Immature natural killer cell (primary cell): ENCODE measurements at regions not wholly inside any gene's neighbourhood (a gene's known extent, or its start where the extent isn't known, plus 50 kb on each side); places are given as distances from the start of the nearest gene placed in this dataset.

Experiments
- DNase-seq, 3 donors: peaks; one replicate each; pipeline ENCODE4 v3.0.0; 2022; ENCODE audit warnings: mixed read lengths in 1 of 3
- H3K27ac Mint-ChIP-seq, 6 donors: one replicate each; pipeline ENCODE4 v1.8.0; 2020; ENCODE audit warnings: mixed read lengths in 6 of 6, mild to moderate bottlenecking in 5 of 6, inconsistent platforms in 4 of 6, moderate library complexity in 3 of 6
- H3K27me3 Mint-ChIP-seq, 3 donors: one replicate each; pipeline ENCODE4 v1.8.0; 2020 to 2021; ENCODE audit warnings: low read depth in 3 of 3, mild to moderate bottlenecking in 3 of 3, mixed read lengths in 3 of 3, moderate library complexity in 3 of 3, inconsistent platforms in 1 of 3
- H3K36me3 Mint-ChIP-seq, 3 donors: one replicate each; pipeline ENCODE4 v1.8.0; 2020; ENCODE audit warnings: mixed read lengths in 3 of 3, inconsistent platforms in 2 of 3, mild to moderate bottlenecking in 2 of 3
- H3K4me1 Mint-ChIP-seq, 2 donors: one replicate each; pipeline ENCODE4 v1.8.0; 2020; ENCODE audit warnings: inconsistent platforms in 2 of 2, mild to moderate bottlenecking in 2 of 2, mixed read lengths in 2 of 2, moderate library complexity in 1 of 2
- H3K4me3 Mint-ChIP-seq, 5 donors: one replicate each; pipeline ENCODE4 v1.8.0; 2020; ENCODE audit warnings: mild to moderate bottlenecking in 5 of 5, mixed read lengths in 5 of 5, inconsistent platforms in 3 of 5, moderate library complexity in 3 of 5
- H3K9me3 Mint-ChIP-seq, 6 donors: one replicate each; pipeline ENCODE4 v1.8.0; 2020; ENCODE audit warnings: mild to moderate bottlenecking in 6 of 6, mixed read lengths in 6 of 6, inconsistent platforms in 4 of 6, moderate library complexity in 3 of 6

DNA sequence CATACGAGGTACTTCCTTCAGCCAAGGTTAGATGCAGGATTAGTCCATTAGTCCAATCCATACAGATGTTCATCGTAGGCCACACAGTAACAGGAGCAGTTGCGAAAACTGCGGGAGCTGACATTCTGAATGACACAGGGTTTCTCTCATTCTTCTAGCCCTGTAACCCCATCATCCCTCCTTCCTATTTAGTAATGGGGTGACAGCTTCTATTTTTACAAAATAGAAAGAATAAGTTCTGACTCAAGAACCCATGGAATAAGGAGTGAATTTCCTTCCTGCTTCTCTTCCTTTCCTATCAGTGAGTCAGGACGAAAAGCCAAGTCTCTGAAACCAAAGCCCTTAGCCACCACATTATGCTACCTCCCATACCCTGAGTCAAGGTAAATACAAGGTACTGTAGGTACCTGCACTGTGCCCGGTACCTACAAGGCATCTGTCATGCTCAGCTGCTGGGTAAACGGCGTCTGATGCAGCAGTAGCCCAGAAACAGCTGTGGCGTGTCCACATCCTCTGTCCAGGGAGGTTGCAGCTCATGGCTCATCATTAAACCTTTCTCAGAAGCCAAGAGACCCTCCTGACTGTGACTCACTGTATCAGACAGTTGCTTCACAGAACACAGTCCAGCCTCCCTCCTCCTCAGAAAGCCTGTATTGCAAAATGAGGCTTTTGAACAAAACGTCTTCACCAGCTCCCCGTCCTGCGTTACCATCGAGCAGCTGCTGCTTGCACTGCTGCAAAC lies 84.2 kb downstream of the ESM1 start:
- Mint-ChIP-seq H3K4me3 (no peak overlapping the region), H3K4me1 (peaks cover 5 to 10% of the 10 kb centered on the region in 2 donors), H3K9me3 (no peaks in the 10 kb centered on the region), H3K27me3 (peaks cover 4 to 13% (median 10%) of the 10 kb centered on the region in 3 donors), H3K36me3 (peaks cover 0 to 3% (median 0%) of the 10 kb centered on the region in 3 donors), H3K27ac (no peak overlapping the region)
- no peak for DNase-seq

DNA sequence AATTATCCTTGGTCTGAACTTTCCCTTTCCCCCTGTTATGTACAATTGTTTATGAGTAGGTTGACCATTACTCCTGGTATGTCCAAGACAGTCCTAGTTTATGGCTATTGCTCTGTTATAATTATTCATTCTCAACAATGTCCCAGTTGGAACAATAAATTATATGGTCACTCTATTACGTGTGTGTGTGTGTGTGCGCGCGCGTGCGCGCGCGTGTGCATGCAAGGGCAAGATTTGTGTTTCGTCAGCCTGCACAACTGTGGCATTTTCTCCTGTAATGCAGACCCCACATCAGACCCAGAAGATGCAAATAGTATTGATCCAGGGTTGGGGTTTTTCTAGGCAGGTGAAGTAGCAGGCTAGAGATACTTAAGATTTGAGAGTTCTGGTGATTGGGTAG lies 88.4 kb downstream of the ESM1 start:
- Mint-ChIP-seq H3K4me3 (no peak overlapping the region), H3K4me1 (peaks cover 0 to 2% of the 10 kb centered on the region in 2 donors), H3K36me3 (peaks cover 0 to 3% (median 0%) of the 10 kb centered on the region in 3 donors), H3K27ac (no peak overlapping the region), H3K9me3 (no peaks in the 10 kb centered on the region), H3K27me3 (peaks cover 2 to 10% (median 6%) of the 10 kb centered on the region in 3 donors)
- no peak for DNase-seq

DNA sequence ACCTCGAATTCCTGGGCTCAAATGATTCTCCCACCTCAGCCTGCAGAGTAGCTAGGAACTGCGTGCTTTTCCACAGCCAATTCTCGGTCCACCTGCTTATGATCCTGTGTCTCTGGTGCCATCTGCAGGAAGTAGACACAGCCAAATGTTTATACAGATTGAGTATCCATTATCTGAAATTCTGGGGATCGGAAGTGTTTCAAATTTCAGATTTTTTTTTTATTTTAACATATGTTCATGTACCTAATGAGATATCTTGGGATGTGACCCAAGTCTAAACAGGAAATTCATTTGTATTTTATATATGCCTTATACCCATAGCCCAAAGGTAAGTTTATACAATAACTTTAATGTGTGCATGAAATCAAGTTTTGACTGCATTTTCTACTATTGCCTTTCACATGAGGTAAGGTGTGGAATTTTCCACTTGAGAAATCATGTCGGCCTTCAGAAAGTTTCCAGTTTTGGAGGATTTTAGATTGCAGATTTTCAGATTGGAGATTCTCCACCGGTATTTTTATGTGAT lies 89.5 kb downstream of the ESM1 start:
- no peak overlapping the region for H3K27ac Mint-ChIP-seq
- H3K36me3 Mint-ChIP-seq: peaks cover 0 to 3% (median 0%) of the 10 kb centered on the region in 3 donors
- H3K4me3 Mint-ChIP-seq: peak overlapping the region in 1 of 5 donors; percentile 67
- no peaks in the 10 kb centered on the region for H3K9me3 Mint-ChIP-seq
- peaks cover 2 to 11% (median 5%) of the 10 kb centered on the region in 3 donors for H3K27me3 Mint-ChIP-seq
- H3K4me1 Mint-ChIP-seq: peaks cover 0 to 2% of the 10 kb centered on the region in 2 donors
- DNase-seq: no peak

DNA sequence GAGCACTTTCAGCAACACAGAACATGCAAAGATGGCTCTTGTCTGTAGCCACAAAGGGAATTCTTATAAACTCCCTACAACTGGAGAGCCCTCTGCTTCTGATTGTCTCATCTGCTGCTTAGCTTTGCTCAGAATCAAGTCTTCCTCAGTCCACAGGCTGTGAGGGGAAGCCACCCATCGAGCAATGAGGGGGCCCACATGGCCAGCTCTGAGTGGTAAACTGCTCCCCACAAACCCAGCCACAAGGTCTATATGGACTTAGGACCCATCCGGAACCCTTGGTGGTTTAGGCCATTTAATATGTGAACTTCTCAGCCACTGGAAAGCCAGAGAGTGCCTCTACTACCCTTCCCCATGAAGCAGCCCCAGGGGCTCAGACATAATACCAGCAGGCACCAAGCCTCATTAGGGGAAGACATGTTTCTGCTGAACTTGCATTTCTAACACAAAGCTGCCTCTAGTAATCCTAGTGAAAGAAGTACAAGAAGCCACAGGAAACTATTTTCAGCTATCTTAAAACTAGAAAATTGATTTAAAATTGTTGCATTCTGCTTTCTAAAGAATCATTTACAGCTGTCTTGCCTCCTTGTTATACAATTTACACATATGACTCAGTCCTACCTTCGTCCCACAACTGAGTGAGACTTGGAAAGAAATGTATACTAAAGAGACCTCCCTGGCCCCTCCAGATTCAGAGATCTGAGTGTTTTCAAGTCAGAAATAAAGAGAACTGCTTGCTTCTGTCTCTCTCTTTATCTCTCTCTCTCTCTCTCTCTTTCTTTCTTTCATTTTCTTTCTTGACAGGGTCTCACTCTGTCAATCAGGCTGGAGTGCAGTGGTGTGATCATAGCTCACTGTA lies 90.2 kb downstream of the ESM1 start:
- peaks cover 0 to 2% of the 10 kb centered on the region in 2 donors for H3K4me1 Mint-ChIP-seq
- H3K36me3 Mint-ChIP-seq: peaks cover 0 to under 1% (median 0%) of the 10 kb centered on the region in 3 donors
- no peaks in the 10 kb centered on the region for H3K9me3 Mint-ChIP-seq
- H3K27ac Mint-ChIP-seq: no peak overlapping the region
- no peak for DNase-seq
- H3K4me3 Mint-ChIP-seq: peak overlapping the region in 1 of 5 donors; percentile 67
- H3K27me3 Mint-ChIP-seq: peaks cover 2 to 11% (median 10%) of the 10 kb centered on the region in 3 donors

DNA sequence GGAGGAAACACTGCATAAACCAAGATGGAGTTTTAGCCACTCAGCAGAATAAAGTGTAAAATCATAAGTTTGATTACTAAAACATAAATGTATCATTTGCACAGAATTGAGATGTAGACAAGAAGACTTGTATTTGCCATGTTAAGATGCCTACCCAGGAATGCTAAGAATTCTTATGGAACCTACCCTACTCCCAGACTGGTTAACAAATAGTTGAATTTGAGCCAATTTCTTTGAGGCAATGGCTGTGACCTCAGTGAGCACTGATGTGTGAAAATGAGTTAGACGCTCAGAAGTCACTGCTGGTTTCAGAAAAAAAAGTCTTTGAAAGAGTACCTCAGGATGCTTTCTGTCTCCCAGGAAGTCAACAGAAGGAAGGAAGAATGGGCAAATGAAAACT lies 95.6 kb downstream of the ESM1 start:
- H3K27me3 Mint-ChIP-seq: peaks cover 5 to 12% (median 11%) of the 10 kb centered on the region in 3 donors
- peaks cover 0 to 2% of the 10 kb centered on the region in 2 donors for H3K4me1 Mint-ChIP-seq
- no peaks in the 10 kb centered on the region for H3K36me3 Mint-ChIP-seq
- no peak overlapping the region for H3K27ac Mint-ChIP-seq
- H3K9me3 Mint-ChIP-seq: no peaks in the 10 kb centered on the region
- no peak overlapping the region for H3K4me3 Mint-ChIP-seq
- no peak for DNase-seq

DNA sequence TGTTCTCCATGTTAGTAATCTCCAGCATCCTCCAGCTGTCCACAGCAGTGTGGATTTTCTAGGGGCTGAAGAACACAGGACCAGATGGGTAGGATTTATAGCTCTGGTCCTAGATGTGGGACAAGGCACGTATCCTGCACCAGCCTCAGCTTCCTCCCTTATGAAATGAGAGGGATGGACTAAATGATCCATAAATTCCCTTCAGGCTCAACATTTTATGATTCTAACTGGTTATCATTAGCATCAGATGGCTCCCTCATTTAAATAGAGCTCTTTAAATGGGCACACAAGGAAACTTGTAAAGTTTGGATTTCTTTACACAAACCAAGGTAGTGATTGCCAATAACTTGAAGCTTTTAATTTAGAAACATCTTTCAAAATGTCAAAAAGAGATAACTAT lies 97.7 kb downstream of the ESM1 start:
- Mint-ChIP-seq H3K27ac (no peak overlapping the region), H3K4me3 (no peak overlapping the region), H3K4me1 (peaks cover 6 to 18% of the 10 kb centered on the region in 2 donors), H3K36me3 (peaks cover 0 to 6% (median 0%) of the 10 kb centered on the region in 3 donors), H3K27me3 (peaks cover 9 to 28% (median 17%) of the 10 kb centered on the region in 3 donors), H3K9me3 (no peaks in the 10 kb centered on the region)
- no peak for DNase-seq

DNA sequence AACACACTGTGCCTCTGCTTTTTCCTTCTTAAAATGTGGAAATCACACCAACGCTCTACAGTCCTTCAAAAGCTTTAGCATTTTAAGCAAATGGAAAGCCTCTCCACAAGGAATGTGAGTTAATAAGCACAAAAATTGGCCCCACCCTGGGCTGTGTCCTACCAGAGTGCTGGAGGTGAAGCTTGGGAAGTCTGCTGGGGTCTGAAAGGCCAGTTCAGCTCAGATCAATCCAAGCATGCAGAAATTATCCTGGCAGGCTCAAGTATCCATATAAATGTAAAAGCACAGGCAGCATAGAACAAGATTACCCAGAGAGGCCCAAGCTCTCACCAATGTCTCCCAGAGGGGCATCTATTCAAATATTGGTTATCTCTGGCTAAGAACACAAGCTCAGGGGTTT lies 98.5 kb downstream of the ESM1 start:
- H3K4me1 Mint-ChIP-seq: peaks cover 6 to 19% of the 10 kb centered on the region in 2 donors
- DNase-seq: no peak
- H3K27ac Mint-ChIP-seq: no peak overlapping the region
- no peak overlapping the region for H3K4me3 Mint-ChIP-seq
- peaks cover 9 to 29% (median 16%) of the 10 kb centered on the region in 3 donors for H3K27me3 Mint-ChIP-seq
- H3K9me3 Mint-ChIP-seq: no peaks in the 10 kb centered on the region
- peaks cover 0 to 6% (median 0%) of the 10 kb centered on the region in 3 donors for H3K36me3 Mint-ChIP-seq

DNA sequence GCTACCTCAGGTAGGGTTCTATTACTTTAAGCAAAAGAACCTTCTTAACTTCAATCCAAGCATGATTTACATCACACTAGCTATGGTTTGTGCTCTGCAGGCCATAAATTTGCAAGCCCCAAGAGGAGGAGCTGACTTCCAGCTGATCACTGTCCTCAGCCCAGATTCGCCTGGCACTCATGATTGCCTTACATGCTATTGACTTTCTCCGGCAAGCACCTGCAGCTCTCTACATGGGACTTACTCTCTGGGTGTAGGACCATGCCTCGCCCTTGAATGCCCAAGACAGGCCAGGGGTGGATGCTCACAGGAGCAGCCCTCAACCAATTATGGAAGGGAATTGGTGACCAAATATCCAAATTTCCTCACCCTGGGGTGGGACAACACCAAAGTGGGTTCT lies 99.8 kb downstream of the ESM1 start:
- no peak for DNase-seq
- Mint-ChIP-seq H3K9me3 (no peaks in the 10 kb centered on the region), H3K27me3 (peaks cover 13 to 29% (median 18%) of the 10 kb centered on the region in 3 donors), H3K4me3 (no peak overlapping the region), H3K4me1 (peaks cover 6 to 25% of the 10 kb centered on the region in 2 donors), H3K27ac (no peak overlapping the region), H3K36me3 (peaks cover 0 to 6% (median 3%) of the 10 kb centered on the region in 3 donors)

DNA sequence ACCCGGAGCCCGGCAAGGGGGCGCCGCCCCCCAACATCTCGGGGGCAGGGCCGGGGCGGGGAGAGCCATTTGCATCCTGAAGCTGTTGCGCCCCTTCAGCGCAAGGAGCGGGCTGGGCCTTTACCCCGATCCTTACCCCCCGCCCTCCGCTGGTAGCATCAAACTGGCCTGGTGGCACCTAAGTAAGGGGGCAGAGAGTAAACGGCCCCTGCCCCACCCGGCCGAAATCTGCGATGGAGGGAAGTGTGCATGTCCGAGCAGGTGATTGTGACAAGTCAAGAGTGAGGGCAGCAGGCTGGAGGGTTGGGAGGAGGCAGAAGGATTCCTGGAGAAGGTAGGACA lies 101.2 kb downstream of the ESM1 start:
- DNase-seq: no peak
- peaks cover 13 to 29% (median 15%) of the 10 kb centered on the region in 3 donors for H3K27me3 Mint-ChIP-seq
- H3K9me3 Mint-ChIP-seq: no peaks in the 10 kb centered on the region
- H3K4me3 Mint-ChIP-seq: peak overlapping the region; percentile 18 to 61 (median 51)
- no peak overlapping the region for H3K27ac Mint-ChIP-seq
- peaks cover 0 to 9% (median 6%) of the 10 kb centered on the region in 3 donors for H3K36me3 Mint-ChIP-seq
- H3K4me1 Mint-ChIP-seq: peaks cover 6 to 25% of the 10 kb centered on the region in 2 donors

DNA sequence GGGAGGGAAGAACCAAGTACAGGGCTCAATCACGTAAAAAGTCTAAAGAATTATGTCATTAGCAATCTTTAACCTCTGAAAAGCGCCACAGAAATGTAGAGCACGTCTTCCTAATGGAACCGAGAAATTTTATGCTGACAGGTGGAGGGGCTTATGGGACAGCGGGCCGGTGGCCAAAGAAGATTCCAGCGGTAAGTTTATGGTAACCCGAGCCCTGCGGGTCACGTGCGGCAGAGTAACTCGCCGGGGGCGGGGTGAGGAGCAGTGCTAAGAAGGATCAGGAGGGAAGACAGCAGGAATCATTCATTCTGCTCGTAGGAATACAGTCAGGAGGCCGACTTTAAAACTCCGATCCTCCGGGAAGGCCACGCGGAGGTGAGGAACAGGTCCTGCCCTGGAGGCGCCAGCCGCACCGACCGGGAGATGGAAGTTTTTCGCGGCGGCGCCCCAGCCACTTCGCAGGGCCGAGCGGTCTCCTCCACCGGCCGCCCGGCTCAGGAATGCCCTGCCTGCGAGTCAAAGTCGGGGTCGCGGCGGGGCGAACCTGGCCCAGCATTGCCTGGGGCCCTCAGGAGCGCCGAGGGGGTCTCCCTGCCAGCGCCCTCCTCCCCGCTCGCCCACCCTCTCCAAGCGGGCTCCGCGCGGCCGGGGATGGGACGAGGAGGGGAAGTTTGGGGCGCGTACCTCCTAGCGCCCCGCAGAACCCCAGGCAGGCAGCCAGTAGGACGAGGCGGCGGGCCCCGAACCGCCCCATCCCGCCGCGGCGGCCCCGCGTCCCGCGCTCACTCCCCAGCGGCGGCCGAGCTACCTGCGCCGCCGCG lies 101.8 kb downstream of the ESM1 start:
- no peak for DNase-seq
- Mint-ChIP-seq H3K27me3 (peaks cover 13 to 29% (median 15%) of the 10 kb centered on the region in 3 donors), H3K27ac (peak overlapping the region in 2 of 6 donors; percentile 1 to 28), H3K4me3 (peak overlapping the region; percentile 82 to 93 (median 85)), H3K4me1 (peaks cover 6 to 25% of the 10 kb centered on the region in 2 donors), H3K36me3 (peaks cover 0 to 9% (median 6%) of the 10 kb centered on the region in 3 donors), H3K9me3 (no peaks in the 10 kb centered on the region)

DNA sequence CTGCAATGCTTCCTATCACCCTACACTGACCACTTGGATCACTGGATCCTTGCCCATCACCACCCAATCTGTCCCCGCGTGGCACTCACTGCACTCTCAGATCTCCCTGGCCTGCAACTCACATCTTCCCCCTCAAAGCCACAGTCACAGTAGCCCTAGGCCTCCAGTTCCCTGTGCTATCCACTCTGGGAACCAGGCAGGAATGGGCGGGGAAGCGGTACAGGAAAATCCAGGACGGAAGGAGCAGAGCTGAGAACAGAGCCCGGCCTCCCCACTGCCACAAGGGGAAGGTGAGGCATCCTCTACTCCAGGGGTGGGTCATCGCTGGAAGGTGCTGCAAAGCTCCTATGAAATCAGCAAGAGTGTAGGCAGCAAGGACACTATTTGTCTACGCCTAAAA lies 102.6 kb downstream of the ESM1 start:
- H3K36me3 Mint-ChIP-seq: peaks cover 0 to 9% (median 6%) of the 10 kb centered on the region in 3 donors
- no peaks in the 10 kb centered on the region for H3K9me3 Mint-ChIP-seq
- H3K27ac Mint-ChIP-seq: peak overlapping the region in 1 of 6 donors; percentile 28
- peaks cover 6 to 25% of the 10 kb centered on the region in 2 donors for H3K4me1 Mint-ChIP-seq
- H3K27me3 Mint-ChIP-seq: peaks cover 13 to 29% (median 15%) of the 10 kb centered on the region in 3 donors
- no peak for DNase-seq
- H3K4me3 Mint-ChIP-seq: peak overlapping the region; percentile 82 to 93 (median 85)

DNA sequence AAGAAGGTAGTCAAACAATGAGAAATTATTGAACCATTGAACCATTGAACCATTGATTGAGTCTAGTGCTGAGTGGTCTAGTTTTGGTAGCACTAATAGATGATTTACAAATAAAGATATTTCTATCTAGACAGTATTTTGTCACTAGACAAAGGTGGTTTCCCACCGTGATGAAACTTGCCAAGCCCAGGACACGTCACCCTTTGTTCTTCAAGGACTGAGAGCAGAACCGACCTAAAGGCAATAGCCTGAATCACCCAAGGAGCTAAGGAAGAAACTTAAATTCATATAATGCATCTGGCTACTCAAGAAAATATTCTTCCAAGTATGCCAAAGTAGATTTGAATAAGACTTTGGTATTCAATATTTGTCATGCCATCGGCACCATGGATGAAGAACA lies 103.3 kb downstream of the ESM1 start:
- Mint-ChIP-seq H3K27me3 (peaks cover 14 to 26% (median 15%) of the 10 kb centered on the region in 3 donors), H3K4me1 (peaks cover 6 to 25% of the 10 kb centered on the region in 2 donors), H3K9me3 (no peaks in the 10 kb centered on the region), H3K4me3 (peak overlapping the region in 2 of 5 donors; percentile 15 to 46), H3K27ac (no peak overlapping the region), H3K36me3 (peaks cover 0 to 9% (median 8%) of the 10 kb centered on the region in 3 donors)
- DNase-seq: no peak
